H9 (cell line): ENCODE measurements at regions not wholly inside any gene's neighbourhood (a gene's known extent, or its start where the extent isn't known, plus 50 kb on each side); places are given as distances from the start of the nearest gene placed in this dataset.

Experiments
- DNase-seq: peaks from one replicate; pipeline ENCODE4 v3.0.0-alpha.2; 2017
- H2AFZ ChIP-seq: one replicate; pipeline ENCODE4 v1.6.1; 2013; ENCODE audit warnings: mild to moderate bottlenecking, low read length, control low read depth, moderate library complexity
- H2AK5ac ChIP-seq: 2 replicates; pipeline ENCODE4 v1.6.1; 2013; ENCODE audit warnings: low read length, control low read depth, mixed read lengths; ENCODE audit not compliant: insufficient read length
- H2BK120ac ChIP-seq: one replicate; pipeline ENCODE4 v1.6.1; 2013; ENCODE audit warnings: low read depth, mild to moderate bottlenecking, low read length, control low read depth, inconsistent platforms; ENCODE audit not compliant: poor library complexity, severe bottlenecking
- H2BK12ac ChIP-seq: 2 replicates; pipeline ENCODE4 v1.6.1; 2013; ENCODE audit warnings: low read length, control low read depth, mixed read lengths, low read depth; ENCODE audit not compliant: insufficient read length
- H2BK15ac ChIP-seq: 2 replicates; pipeline ENCODE4 v1.6.1; 2013; ENCODE audit warnings: low read depth, low read length, control low read depth
- H2BK20ac ChIP-seq: one replicate; pipeline ENCODE4 v1.6.1; 2013; ENCODE audit warnings: low read depth, mild to moderate bottlenecking, low read length, control low read depth, inconsistent platforms; ENCODE audit not compliant: poor library complexity, severe bottlenecking
- H2BK5ac ChIP-seq: 2 replicates; pipeline ENCODE4 v1.6.1; 2013; ENCODE audit warnings: low read length, control low read depth, mixed read lengths; ENCODE audit not compliant: insufficient read length
- H3K14ac ChIP-seq: 2 replicates; pipeline ENCODE4 v1.6.1; 2013; ENCODE audit warnings: low read length, control low read depth; ENCODE audit not compliant: insufficient read depth
- H3K18ac ChIP-seq: 2 replicates; pipeline ENCODE4 v1.6.1; 2013; ENCODE audit warnings: low read depth, mild to moderate bottlenecking, mixed read lengths, low read length, control low read depth; ENCODE audit not compliant: insufficient read length
- H3K23ac ChIP-seq: 2 replicates; pipeline ENCODE4 v1.6.1; 2013; ENCODE audit warnings: low read length, control low read depth, mixed read lengths, low read depth; ENCODE audit not compliant: insufficient read length
- H3K23me2 ChIP-seq: 2 replicates; pipeline ENCODE4 v1.6.1; 2013; ENCODE audit warnings: low read depth, mild to moderate bottlenecking, mixed read lengths, low read length, control low read depth; ENCODE audit not compliant: insufficient read length, poor library complexity, severe bottlenecking
- H3K27ac ChIP-seq: 2 replicates; pipeline ENCODE4 v1.5.1; 2013; ENCODE audit warnings: low read length, control low read depth, mixed read lengths, low read depth; ENCODE audit not compliant: insufficient read length
- H3K27me3 ChIP-seq: 2 replicates; pipeline ENCODE4 v1.6.1; 2013; ENCODE audit warnings: low read length, control low read depth, inconsistent platforms; ENCODE audit not compliant: insufficient read depth
- H3K4ac ChIP-seq: 2 replicates; pipeline ENCODE4 v1.6.1; 2013; ENCODE audit warnings: low read depth, mild to moderate bottlenecking, control low read depth, inconsistent platforms, low read length, moderate library complexity
- H3K4me1 ChIP-seq: 2 replicates; pipeline ENCODE4 v1.6.1; 2013; ENCODE audit warnings: low read length, control low read depth, inconsistent platforms; ENCODE audit not compliant: insufficient read depth
- H3K4me2 ChIP-seq: 2 replicates; pipeline ENCODE4 v1.6.1; 2013; ENCODE audit warnings: low read length, control low read depth, mixed read lengths; ENCODE audit not compliant: insufficient read length, insufficient read depth
- H3K56ac ChIP-seq: 2 replicates; pipeline ENCODE4 v1.6.1; 2013; ENCODE audit warnings: low read depth, mild to moderate bottlenecking, mixed read lengths, low read length, control low read depth; ENCODE audit not compliant: insufficient read length
- H3K79me1 ChIP-seq: 2 replicates; pipeline ENCODE4 v1.6.1; 2013; ENCODE audit warnings: low read depth, mild to moderate bottlenecking, moderate library complexity, low read length, control low read depth, inconsistent platforms; ENCODE audit not compliant: insufficient read depth, poor library complexity, severe bottlenecking
- H3K79me2 ChIP-seq: 2 replicates; pipeline ENCODE4 v1.6.1; 2013; ENCODE audit warnings: low read length, control low read depth, inconsistent platforms; ENCODE audit not compliant: insufficient read depth
- H3K9ac ChIP-seq: 2 replicates; pipeline ENCODE4 v1.6.1; 2013; ENCODE audit warnings: low read length, control low read depth, mixed read lengths; ENCODE audit not compliant: insufficient read length; ENCODE audit errors: extremely low read depth
- H3K9me3 ChIP-seq: one replicate; pipeline ENCODE4 v1.6.1; 2013; ENCODE audit warnings: low read depth, low read length, inconsistent platforms; ENCODE audit not compliant: control insufficient read depth
- H3T11ph ChIP-seq: one replicate; pipeline ENCODE4 v1.6.1; 2013; ENCODE audit warnings: mild to moderate bottlenecking, low read length, control low read depth, inconsistent platforms
- H4K20me1 ChIP-seq: one replicate; pipeline ENCODE4 v1.6.1; 2013; ENCODE audit not compliant: control insufficient read depth, insufficient read length, insufficient read depth
- H4K5ac ChIP-seq: 2 replicates; pipeline ENCODE4 v1.6.1; 2013; ENCODE audit warnings: low read depth, mild to moderate bottlenecking, mixed read lengths, low read length, control low read depth; ENCODE audit not compliant: insufficient read length
- H4K8ac ChIP-seq: replicated peaks from 2 replicates; pipeline ENCODE4 v1.6.1; 2013; ENCODE audit warnings: low read length, control low read depth, mixed read lengths, low read depth; ENCODE audit not compliant: insufficient read length
- H4K91ac ChIP-seq: 2 replicates; pipeline ENCODE4 v1.6.1; 2013; ENCODE audit warnings: low read depth, mild to moderate bottlenecking, moderate library complexity, mixed read lengths, low read length, control low read depth; ENCODE audit not compliant: insufficient read length
- H3K27ac Mint-ChIP-seq, 3 experiments: 2 replicates in 2 of 3; 3 replicates in 1 of 3; pipeline ENCODE4 v1.8.0; 2020 to 2021; ENCODE audit warnings: mixed read lengths in 3 of 3, mild to moderate bottlenecking in 1 of 3, moderate library complexity in 1 of 3
- H3K27me3 Mint-ChIP-seq: 2 replicates; pipeline ENCODE4 v1.8.0; 2021; ENCODE audit warnings: low read depth, mild to moderate bottlenecking, moderate library complexity, mixed read lengths
- H3K36me3 Mint-ChIP-seq, 3 experiments: 2 replicates in 2 of 3; 3 replicates in 1 of 3; pipeline ENCODE4 v1.8.0; 2020 to 2021; ENCODE audit warnings: low read depth in 3 of 3, mixed read lengths in 3 of 3; ENCODE audit not compliant: insufficient read depth in 1 of 3
- H3K4me1 Mint-ChIP-seq, 2 experiments: 2 replicates each; pipeline ENCODE4 v1.8.0; 2020; ENCODE audit warnings: mixed read lengths in 2 of 2
- H3K4me3 Mint-ChIP-seq, 2 experiments: 2 replicates in 1 of 2; 3 replicates in 1 of 2; pipeline ENCODE4 v1.8.0; 2020 to 2021; ENCODE audit warnings: mild to moderate bottlenecking in 2 of 2, mixed read lengths in 2 of 2, moderate library complexity in 1 of 2
- H3K9me3 Mint-ChIP-seq, 2 experiments: 2 replicates in 1 of 2; 3 replicates in 1 of 2; pipeline ENCODE4 v1.8.0; 2020; ENCODE audit warnings: mild to moderate bottlenecking in 2 of 2, mixed read lengths in 2 of 2, moderate library complexity in 1 of 2
- CTCF ChIP-seq: fragments of 200-600 bp; sonication (generic); conservative IDR thresholded peaks from 3 replicates; pipeline ENCODE4 v1.8.0; 2021; ENCODE audit warnings: antibody characterized with exemption, mild to moderate bottlenecking
- WGBS: extraction: QIAGEN DNeasy Blood & Tissue Kit; methylation state at CpG from one replicate; pipeline ENCODE4 v1.1.7; 2013; ENCODE audit warnings: missing lambda C conversion rate, low lambda C conversion rate, mixed read lengths; ENCODE audit not compliant: insufficient read length; ENCODE audit errors: extremely low coverage; 5-methylcytosine and 5-hydroxymethylcytosine counted together

- Histone ChIP-seq H2AK5ac (no peak overlapping the region), H3K14ac (no peak overlapping the region), H3T11ph (no peak overlapping the region), H3K18ac (no peak overlapping the region), H4K91ac (no peak overlapping the region), H3K27ac (peak overlapping the region; percentile 96), H3K23ac (no peak overlapping the region), H3K9ac (peak overlapping the region; percentile 67), H3K27me3 (no peaks in the 10 kb centered on the region), H2BK12ac (no peak overlapping the region), H4K8ac (no peak overlapping the region), H3K4me1 (peaks cover 22% of the 10 kb centered on the region), H3K23me2 (peaks cover 8% of the 10 kb centered on the region), H2BK5ac (no peak overlapping the region), H3K9me3 (no peaks in the 10 kb centered on the region), H4K20me1 (no peaks in the 10 kb centered on the region), H3K79me1 (no peaks in the 10 kb centered on the region), H2AFZ (no peak overlapping the region), H3K56ac (no peak overlapping the region), H4K5ac (no peak overlapping the region), H3K4ac (no peak overlapping the region), H2BK20ac (no peak overlapping the region), H3K4me2 (peak overlapping the region; percentile 87), H3K79me2 (peaks cover 15% of the 10 kb centered on the region; the same call in 1 of the 2 replicates), H2BK120ac (no peak overlapping the region), H2BK15ac (no peak overlapping the region)
- Mint-ChIP-seq H3K9me3 (peaks cover 27 to 38% of the 10 kb centered on the region in 2 experiments), H3K4me3 (peak overlapping the region; percentile 87 to 93), H3K27ac (peak overlapping the region in 2 of 3 experiments; percentile 92 to 95; a peak in 5 of 7 replicates), H3K27me3 (no peaks in the 10 kb centered on the region), H3K36me3 (peaks cover 14 to 24% (median 23%) of the 10 kb centered on the region in 3 experiments), H3K4me1 (peaks cover 49 to 61% of the 10 kb centered on the region in 2 experiments)
- TF ChIP-seq CTCF, result no peak
- no peak for DNase-seq
- no CpG with 5 or more reads among the region's 9 CpGs for WGBS
Observed at GRCh38 chrX:13936521-13937225, 93.0 kb downstream of the GEMIN8 start.
